ENCODE measurements at regions not wholly inside any gene's neighbourhood (a gene's known extent, or its start where the extent isn't known, plus 50 kb on each side); places are given as distances from the start of the nearest gene placed in this dataset.
"Not testable (repeated sequence)": the region's sequence is repeated elsewhere in the genome, so short reads cannot be mapped to it uniquely, and the experiment has no call there.

- DNase-seq = peak; percentile 17
Observed at GRCh38 chr2:156254637-156255067, 77.9 kb downstream of the NR4A2 start.

GRCh38 chr2:156253765-156254164 lies 78.8 kb downstream of the NR4A2 start:
- no peak for DNase-seq

- no peak for DNase-seq
Observed at GRCh38 chr2:156242874-156243273, 89.6 kb downstream of the NR4A2 start.

- no peak for DNase-seq
Observed at GRCh38 chr2:156237558-156237957, 95.0 kb downstream of the NR4A2 start.

- DNase-seq = no peak
Observed at GRCh38 chr2:156229724-156230362, 102.7 kb downstream of the NR4A2 start.

- DNase-seq = not testable (repeated sequence)
Observed at GRCh38 chr2:156223328-156223727, 109.2 kb downstream of the NR4A2 start.

GRCh38 chr2:156221703-156222102 lies 110.8 kb downstream of the NR4A2 start:
- no peak for DNase-seq

GRCh38 chr2:156219491-156220100 lies 112.9 kb downstream of the NR4A2 start:
- DNase-seq = no peak

- DNase-seq = no peak
Observed at GRCh38 chr2:156215656-156216055, 116.9 kb downstream of the NR4A2 start.

GRCh38 chr2:156211318-156211717 lies 121.2 kb downstream of the NR4A2 start:
- DNase-seq = no peak

- DNase-seq = no peak
Observed at GRCh38 chr2:156206355-156206754, 126.2 kb downstream of the NR4A2 start.

- DNase-seq = no peak
Observed at GRCh38 chr2:156199588-156199987, 132.9 kb downstream of the NR4A2 start.

GRCh38 chr2:156196031-156196430 lies 136.5 kb downstream of the NR4A2 start:
- no peak for DNase-seq

- DNase-seq = no peak
Observed at GRCh38 chr2:156192468-156192867, 140.1 kb downstream of the NR4A2 start.

- DNase-seq = no peak
Observed at GRCh38 chr2:156191527-156191926, 141.0 kb downstream of the NR4A2 start.

- DNase-seq = no peak
Observed at GRCh38 chr2:156190517-156190916, 142.0 kb downstream of the NR4A2 start.

GRCh38 chr2:156189584-156189983 lies 142.9 kb downstream of the NR4A2 start:
- DNase-seq = no peak

- DNase-seq = no peak
Observed at GRCh38 chr2:156189143-156189542, 143.4 kb downstream of the NR4A2 start.

GRCh38 chr2:156182132-156182531 lies 150.4 kb downstream of the NR4A2 start:
- DNase-seq = no peak

- no peak for DNase-seq
Observed at GRCh38 chr2:156181208-156181607, 151.3 kb downstream of the NR4A2 start.

GRCh38 chr2:156177654-156178053 lies 154.9 kb downstream of the NR4A2 start:
- DNase-seq = no peak

GRCh38 chr2:156175946-156176345 lies 156.6 kb downstream of the NR4A2 start:
- no peak for DNase-seq

- no peak for DNase-seq
Observed at GRCh38 chr2:156170929-156171328, 161.6 kb downstream of the NR4A2 start.

- DNase-seq = no peak
Observed at GRCh38 chr2:156165742-156166141, 166.8 kb downstream of the NR4A2 start.
